ENCODE measurements at regions not wholly inside any gene's neighbourhood (a gene's known extent, or its start where the extent isn't known, plus 50 kb on each side); places are given as distances from the start of the nearest gene placed in this dataset.

DNA sequence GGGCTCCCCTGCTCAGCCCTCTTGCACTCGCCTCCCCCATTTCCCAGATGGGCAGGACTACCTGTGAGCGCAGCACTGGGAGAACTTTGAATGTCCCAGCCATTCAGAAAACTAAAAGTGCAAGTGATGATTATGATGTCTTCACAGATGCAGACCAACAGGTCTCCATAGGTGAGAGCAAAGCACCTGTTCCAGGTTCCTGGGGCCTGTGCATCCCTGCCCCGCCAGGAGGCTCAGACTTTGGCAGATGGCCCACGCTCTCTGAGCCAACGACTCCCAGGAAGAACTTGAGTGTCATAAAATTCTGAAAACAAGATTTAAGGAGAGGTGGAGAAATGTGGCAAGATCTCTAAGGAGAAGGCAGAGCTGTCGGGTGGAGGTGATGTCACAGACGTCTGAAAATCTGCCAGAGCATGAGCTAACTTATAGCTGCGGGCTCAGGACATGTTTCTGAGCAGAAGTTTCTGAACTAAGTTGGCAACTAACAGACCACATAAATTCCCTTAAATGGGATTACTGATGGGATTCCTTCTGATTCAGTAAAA lies 110.8 kb upstream of the IGF1R start:
- no peak overlapping the region for H3K27ac ChIP-seq (ENCODE audit: low read length)
- H3F3A ChIP-seq (ENCODE audit: low read length, unreplicated experiment), result no peaks in the 10 kb centered on the region
- ATAC-seq (no peak), DNase-seq (no peak)
- no peaks in the 10 kb centered on the region for H4K20me1 ChIP-seq (ENCODE audit: low read length)
- POLR2A ChIA-PET (ENCODE audit: unreplicated experiment), result no interaction called here
- BruUV-seq (replicated peaks), result no TSS peak
- no peak overlapping the region for H2AFZ ChIP-seq (ENCODE audit: low read length)
- no peaks in the 10 kb centered on the region for H3K9me3 ChIP-seq (ENCODE audit: low read length)
- intact Hi-C loops (cut with micrococcal nuclease), result no loop called here
- no peaks in the 10 kb centered on the region for H3K4me1 ChIP-seq (ENCODE audit: insufficient read depth, low read length)
- CTCF ChIA-PET, result no interaction called here
- H3K4me2 ChIP-seq (ENCODE audit: low read length), result no peak overlapping the region
- no peaks in the 10 kb centered on the region for H3K36me3 ChIP-seq (ENCODE audit: low read depth, low read length)
- H3K9ac ChIP-seq (ENCODE audit: low read length), result no peak overlapping the region
- TF ChIP-seq EZH2 (IDR thresholded peaks at IDR 0.05; ENCODE audit: low read length, unreplicated experiment), result no peak
- no peaks in the 10 kb centered on the region for H3K9me2 ChIP-seq (replicated peaks; ENCODE audit: low read length)
- no peaks in the 10 kb centered on the region for H3K79me2 ChIP-seq (ENCODE audit: low read length)
- peaks cover 67% of the 10 kb centered on the region for H3K27me3 ChIP-seq (ENCODE audit: low read length)
- H3K4me3 ChIP-seq (ENCODE audit: low read length), result no peak overlapping the region

DNA sequence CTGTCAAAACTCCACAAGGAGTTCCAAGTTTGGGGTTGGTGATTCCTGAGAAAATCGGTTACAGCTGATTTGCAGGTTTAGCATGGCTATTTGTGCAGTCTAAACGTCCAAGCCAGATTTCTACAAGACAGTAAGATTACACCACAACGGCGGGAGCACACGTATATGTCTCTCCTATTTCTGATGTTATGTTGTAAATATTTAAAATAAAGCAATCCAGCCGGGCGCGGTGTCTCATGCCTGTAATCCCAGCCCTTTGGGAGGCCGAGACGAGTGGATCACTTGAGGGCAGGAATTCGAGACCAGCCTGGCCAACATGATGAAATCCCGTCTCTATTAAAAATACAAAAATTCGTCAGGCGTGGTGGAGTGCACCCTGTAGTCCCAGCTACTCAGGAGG lies 106.8 kb upstream of the IGF1R start:
- Histone ChIP-seq H3F3A (ENCODE audit: low read length, unreplicated experiment) (no peaks in the 10 kb centered on the region), H3K36me3 (ENCODE audit: low read depth, low read length) (no peaks in the 10 kb centered on the region), H3K79me2 (ENCODE audit: low read length) (no peaks in the 10 kb centered on the region), H3K4me2 (ENCODE audit: low read length) (no peak overlapping the region), H3K9me3 (ENCODE audit: low read length) (no peaks in the 10 kb centered on the region), H3K9me2 (replicated peaks; ENCODE audit: low read length) (no peaks in the 10 kb centered on the region), H3K4me3 (ENCODE audit: low read length) (no peak overlapping the region), H3K4me1 (ENCODE audit: insufficient read depth, low read length) (no peaks in the 10 kb centered on the region), H3K27me3 (ENCODE audit: low read length) (peaks cover 80% of the 10 kb centered on the region), H3K27ac (ENCODE audit: low read length) (no peak overlapping the region), H3K9ac (ENCODE audit: low read length) (no peak overlapping the region), H4K20me1 (ENCODE audit: low read length) (no peaks in the 10 kb centered on the region), H2AFZ (ENCODE audit: low read length) (no peak overlapping the region)
- BruUV-seq (replicated peaks), result no TSS peak
- TF ChIP-seq EZH2 (IDR thresholded peaks at IDR 0.05; ENCODE audit: low read length, unreplicated experiment) (no peak), EZH2phosphoT487 (IDR thresholded peaks at IDR 0.05; ENCODE audit: borderline replicate concordance, low read length) (no peak)
- TF ChIP-seq, protein P1, sequence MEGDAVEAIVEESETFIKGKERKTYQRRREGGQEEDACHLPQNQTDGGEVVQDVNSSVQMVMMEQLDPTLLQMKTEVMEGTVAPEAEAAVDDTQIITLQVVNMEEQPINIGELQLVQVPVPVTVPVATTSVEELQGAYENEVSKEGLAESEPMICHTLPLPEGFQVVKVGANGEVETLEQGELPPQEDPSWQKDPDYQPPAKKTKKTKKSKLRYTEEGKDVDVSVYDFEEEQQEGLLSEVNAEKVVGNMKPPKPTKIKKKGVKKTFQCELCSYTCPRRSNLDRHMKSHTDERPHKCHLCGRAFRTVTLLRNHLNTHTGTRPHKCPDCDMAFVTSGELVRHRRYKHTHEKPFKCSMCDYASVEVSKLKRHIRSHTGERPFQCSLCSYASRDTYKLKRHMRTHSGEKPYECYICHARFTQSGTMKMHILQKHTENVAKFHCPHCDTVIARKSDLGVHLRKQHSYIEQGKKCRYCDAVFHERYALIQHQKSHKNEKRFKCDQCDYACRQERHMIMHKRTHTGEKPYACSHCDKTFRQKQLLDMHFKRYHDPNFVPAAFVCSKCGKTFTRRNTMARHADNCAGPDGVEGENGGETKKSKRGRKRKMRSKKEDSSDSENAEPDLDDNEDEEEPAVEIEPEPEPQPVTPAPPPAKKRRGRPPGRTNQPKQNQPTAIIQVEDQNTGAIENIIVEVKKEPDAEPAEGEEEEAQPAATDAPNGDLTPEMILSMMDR (conservative IDR thresholded peaks at IDR 0.05; ENCODE audit: low read depth, low read length), result no peak
- intact Hi-C loops (cut with micrococcal nuclease), result no loop called here
- POLR2A ChIA-PET (ENCODE audit: unreplicated experiment), result no interaction called here
- CTCF ChIA-PET, result no interaction called here
- ATAC-seq, result no peak
- DNase-seq, result no peak

DNA sequence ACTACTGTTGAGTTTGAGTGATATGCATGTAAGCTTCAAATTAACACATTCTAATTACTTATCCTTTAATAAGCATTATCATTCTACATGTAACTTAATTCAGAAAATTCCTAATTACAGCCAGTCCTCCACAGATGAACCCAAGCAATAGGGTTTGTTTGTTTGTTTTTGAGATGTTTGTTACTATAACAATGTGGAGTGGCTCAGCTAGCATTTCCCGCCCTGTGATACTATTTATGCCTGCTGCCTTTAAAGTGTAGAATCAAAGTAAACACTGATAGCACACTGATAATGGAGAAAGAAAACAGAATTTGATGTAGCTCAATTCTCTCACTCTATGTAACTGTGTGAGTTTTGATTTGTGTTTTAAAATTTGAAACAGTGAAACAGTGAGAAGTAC lies 105.1 kb upstream of the IGF1R start:
- Histone ChIP-seq H3K4me3 (ENCODE audit: low read length) (no peak overlapping the region), H4K20me1 (ENCODE audit: low read length) (no peaks in the 10 kb centered on the region), H3K36me3 (ENCODE audit: low read depth, low read length) (no peaks in the 10 kb centered on the region), H3K27me3 (ENCODE audit: low read length) (peaks cover 82% of the 10 kb centered on the region), H3K27ac (ENCODE audit: low read length) (no peak overlapping the region), H3K4me2 (ENCODE audit: low read length) (no peak overlapping the region), H3F3A (ENCODE audit: low read length, unreplicated experiment) (no peaks in the 10 kb centered on the region), H3K9me2 (replicated peaks; ENCODE audit: low read length) (no peaks in the 10 kb centered on the region), H2AFZ (ENCODE audit: low read length) (no peak overlapping the region), H3K79me2 (ENCODE audit: low read length) (no peaks in the 10 kb centered on the region), H3K9ac (ENCODE audit: low read length) (no peak overlapping the region), H3K4me1 (ENCODE audit: insufficient read depth, low read length) (no peaks in the 10 kb centered on the region), H3K9me3 (ENCODE audit: low read length) (no peaks in the 10 kb centered on the region)
- ChIA-PET POLR2A (ENCODE audit: unreplicated experiment) (no interaction called here), CTCF (no interaction called here)
- DNase-seq (no peak), ATAC-seq (no peak)
- intact Hi-C loops (cut with micrococcal nuclease), result no loop called here
- no TSS peak for BruUV-seq (replicated peaks)
- TF ChIP-seq EZH2 (IDR thresholded peaks at IDR 0.05; ENCODE audit: low read length, unreplicated experiment), result no peak
- TF ChIP-seq EZH2phosphoT487 (IDR thresholded peaks at IDR 0.05; ENCODE audit: borderline replicate concordance, low read length), result no peak
- TF ChIP-seq, protein P1 (conservative IDR thresholded peaks at IDR 0.05; ENCODE audit: low read depth, low read length), result no peak
